Endothelial cell of umbilical vein (primary cell): ENCODE measurements at regions not wholly inside any gene's neighbourhood (a gene's known extent, or its start where the extent isn't known, plus 50 kb on each side); places are given as distances from the start of the nearest gene placed in this dataset.

Experiments
- BruUV-seq: library from RNA; stranded (reverse); fragments of 400-500 nt; replicated peaks from 2 replicates; lab custom pipeline; 2021; lab: Mats Ljungman, UMichigan
- CTCF ChIA-PET: fragments of 300-600, 350-600 bp; sonication (Branson Sonifier 250); formaldehyde crosslinking; loops from one replicate; lab custom pipeline; 2021; ENCODE audit warnings: antibody characterized with exemption, inconsistent platforms; lab: Charles Lee
- POLR2A ChIA-PET: fragments of 300-600, 350-600 bp; sonication (Branson Sonifier 250); formaldehyde crosslinking; loops from one replicate; lab custom pipeline; 2021; ENCODE audit warnings: antibody characterized with exemption, inconsistent platforms; lab: Charles Lee
- DNase-seq: peaks from one replicate; pipeline ENCODE4 v3.0.0-alpha.2; 2011; ENCODE audit warnings: low read depth, low spot score
- FAIRE-seq: peaks from 2 replicates; lab custom pipeline; 2011; peaks lifted over from hg19 to GRCh38; lab: Jason Lieb, UNC
- H2AFZ ChIP-seq: 2 replicates; pipeline ENCODE4 v1.6.0; 2012; ENCODE audit warnings: low read depth, low read length, control low read depth, inconsistent platforms
- H3K27ac ChIP-seq: 2 replicates; pipeline ENCODE4 v1.5.1; 2011; ENCODE audit warnings: low read depth, mild to moderate bottlenecking, control low read depth, low read length, moderate library complexity; ENCODE audit not compliant: insufficient read depth
- H3K27me3 ChIP-seq, 2 experiments: 2 replicates each; pipeline versions ENCODE4 v1.6.0 to v1.6.1; 2011; ENCODE audit warnings: low read length in 2 of 2, mixed read lengths in 1 of 2; ENCODE audit not compliant: control insufficient read depth in 2 of 2, insufficient read depth in 2 of 2
- H3K36me3 ChIP-seq, 2 experiments: 2 replicates in 1 of 2; 3 replicates in 1 of 2; pipeline ENCODE4 v1.5.1; 2011; ENCODE audit warnings: low read length in 2 of 2, mild to moderate bottlenecking in 1 of 2, moderate library complexity in 1 of 2; ENCODE audit not compliant: control insufficient read depth in 2 of 2, insufficient read depth in 2 of 2; ENCODE audit errors: extremely low read depth in 1 of 2
- H3K4me1 ChIP-seq: 3 replicates; pipeline ENCODE4 v1.5.1; 2011; ENCODE audit warnings: mild to moderate bottlenecking, low read length; ENCODE audit not compliant: control insufficient read depth, insufficient read depth; ENCODE audit errors: extremely low read depth
- H3K4me2 ChIP-seq: 2 replicates; pipeline ENCODE4 v1.6.1; 2011; ENCODE audit warnings: low read length, control low read depth, mixed read lengths; ENCODE audit not compliant: insufficient read depth
- H3K4me3 ChIP-seq, 3 experiments: fragments of 200-600 bp in 1 of 3; sonication (generic), shearing (Covaris generic) in 1 of 3; replicated peaks in 1 of 3; 2 replicates each; pipeline ENCODE4 v1.5.1; 2011 to 2016; ENCODE audit warnings: control low read depth in 3 of 3, low read length in 3 of 3, mild to moderate bottlenecking in 2 of 3, inconsistent platforms in 1 of 3, low read depth in 1 of 3, moderate library complexity in 1 of 3; ENCODE audit not compliant: insufficient read depth in 1 of 3
- H3K79me2 ChIP-seq: 2 replicates; pipeline ENCODE4 v1.6.0; 2012; ENCODE audit warnings: low read length, inconsistent platforms; ENCODE audit not compliant: control insufficient read depth, insufficient read depth
- H3K9ac ChIP-seq: replicated peaks from 2 replicates; pipeline ENCODE3; 2011; ENCODE audit warnings: low read length, control low read depth; ENCODE audit not compliant: insufficient read depth; ENCODE audit errors: extremely low read depth
- H3K9me1 ChIP-seq: replicated peaks from 3 replicates; pipeline ENCODE4 v1.6.0; 2011; ENCODE audit warnings: mild to moderate bottlenecking, low read length; ENCODE audit not compliant: control insufficient read depth, insufficient read depth; ENCODE audit errors: extremely low read depth
- H3K9me3 ChIP-seq: replicated peaks from 2 replicates; pipeline ENCODE4 v1.5.1; 2012; ENCODE audit warnings: low read length, inconsistent platforms; ENCODE audit not compliant: control insufficient read depth, insufficient read depth
- H4K20me1 ChIP-seq: replicated peaks from 2 replicates; pipeline ENCODE3; 2011; ENCODE audit warnings: mild to moderate bottlenecking, low read length; ENCODE audit not compliant: control insufficient read depth, insufficient read depth; ENCODE audit errors: extremely low read depth
- EZH2 ChIP-seq: IDR thresholded peaks from 2 replicates; pipeline ENCODE4 v1.6.1; 2012; ENCODE audit warnings: borderline replicate concordance, low read depth, mild to moderate bottlenecking, moderate library complexity, low read length, inconsistent platforms; ENCODE audit not compliant: severe bottlenecking
- FOS ChIP-seq: IDR thresholded peaks from 2 replicates; pipeline ENCODE4 v1.6.1; 2011; ENCODE audit warnings: mild to moderate bottlenecking, low read length, moderate library complexity, borderline replicate concordance; ENCODE audit not compliant: insufficient read depth
- GATA2 ChIP-seq: IDR thresholded peaks from 2 replicates; pipeline ENCODE4 v1.7.0; 2011; ENCODE audit warnings: low read depth, mild to moderate bottlenecking, moderate library complexity, mixed read lengths, low read length; ENCODE audit not compliant: insufficient read length, insufficient read depth
- JUN ChIP-seq: IDR thresholded peaks from 2 replicates; pipeline ENCODE4 v1.6.1; 2011; ENCODE audit warnings: borderline replicate concordance, low read depth; ENCODE audit not compliant: insufficient read length, insufficient read depth
- MYC ChIP-seq: IDR thresholded peaks from one replicate; pipeline ENCODE4 v1.6.1; 2011; ENCODE audit warnings: mild to moderate bottlenecking, low read depth, low read length
- POLR2A ChIP-seq: IDR thresholded peaks from 2 replicates; pipeline ENCODE4 v1.6.1; 2012; ENCODE audit warnings: low read depth, mild to moderate bottlenecking, control low read depth, low read length
- POLR2AphosphoS5 ChIP-seq: IDR thresholded peaks from 2 replicates; pipeline ENCODE4 v1.6.1; 2012; ENCODE audit warnings: low read depth, mild to moderate bottlenecking, control low read depth, low read length, moderate library complexity; ENCODE audit not compliant: insufficient read depth
- dilution Hi-C: fragments of 300-500 bp; cut with MboI; formaldehyde crosslinking; loops from one replicate; pipeline ENCODE4 v1.15.0; 2019; ENCODE audit warnings: low sequenced_read_pairs; ENCODE audit not compliant: extremely low pct_ligation_motif_present
- intact Hi-C: fragments of 100-400 bp; cut with micrococcal nuclease; formaldehyde crosslinking; loops from one replicate; pipeline ENCODE4 v1.10.0; 2022
- TF ChIP-seq, protein P1 (sequence below), 2 donors: IDR thresholded peaks; 1 replicate in 1 of 2; 2 replicates in 1 of 2; pipeline ENCODE4 v1.5.1; 2011; ENCODE audit warnings: low read length in 2 of 2, mild to moderate bottlenecking in 2 of 2, moderate library complexity in 2 of 2, control low read depth in 1 of 2, inconsistent platforms in 1 of 2, low read depth in 1 of 2; ENCODE audit not compliant: insufficient read depth in 1 of 2; ENCODE audit errors: extremely low read depth in 1 of 2
- TF ChIP-seq, protein P2 (sequence below): IDR thresholded peaks from 2 replicates; pipeline ENCODE4 v1.6.1; 2011; ENCODE audit not compliant: insufficient read depth, insufficient read length

DNA sequence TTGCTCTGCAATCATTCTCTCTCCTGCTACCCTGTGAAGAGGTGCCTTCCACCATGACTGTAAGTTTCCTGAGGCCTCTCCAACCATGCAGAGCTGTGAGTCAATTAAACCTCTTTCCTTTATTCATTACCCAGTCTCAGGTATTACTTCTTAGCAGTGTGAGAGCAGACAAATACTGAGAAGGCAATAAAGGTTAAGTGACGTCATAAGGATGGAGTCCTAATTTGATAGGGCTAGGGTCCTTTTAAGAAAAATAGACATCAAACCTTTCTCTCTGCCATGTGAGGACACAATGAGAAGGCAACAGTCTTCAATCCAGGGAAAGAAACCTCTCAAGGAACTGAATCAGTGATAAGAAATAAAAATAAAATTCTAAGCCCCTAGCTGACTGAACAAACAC lies 1262.7 kb downstream of the FAM133A start:
- Histone ChIP-seq H3K27me3 (no peaks in the 10 kb centered on the region), H3K4me3 (no peak overlapping the region), H3K9me1 (no peaks in the 10 kb centered on the region), H3K27ac (no peak overlapping the region), H2AFZ (no peak overlapping the region), H3K4me2 (no peak overlapping the region), H3K79me2 (no peaks in the 10 kb centered on the region), H3K9ac (no peak overlapping the region), H4K20me1 (no peaks in the 10 kb centered on the region), H3K9me3 (no peaks in the 10 kb centered on the region), H3K36me3 (no peaks in the 10 kb centered on the region), H3K4me1 (no peaks in the 10 kb centered on the region)
- TF ChIP-seq JUN = no peak
- TF ChIP-seq FOS = no peak
- TF ChIP-seq, protein P1, sequence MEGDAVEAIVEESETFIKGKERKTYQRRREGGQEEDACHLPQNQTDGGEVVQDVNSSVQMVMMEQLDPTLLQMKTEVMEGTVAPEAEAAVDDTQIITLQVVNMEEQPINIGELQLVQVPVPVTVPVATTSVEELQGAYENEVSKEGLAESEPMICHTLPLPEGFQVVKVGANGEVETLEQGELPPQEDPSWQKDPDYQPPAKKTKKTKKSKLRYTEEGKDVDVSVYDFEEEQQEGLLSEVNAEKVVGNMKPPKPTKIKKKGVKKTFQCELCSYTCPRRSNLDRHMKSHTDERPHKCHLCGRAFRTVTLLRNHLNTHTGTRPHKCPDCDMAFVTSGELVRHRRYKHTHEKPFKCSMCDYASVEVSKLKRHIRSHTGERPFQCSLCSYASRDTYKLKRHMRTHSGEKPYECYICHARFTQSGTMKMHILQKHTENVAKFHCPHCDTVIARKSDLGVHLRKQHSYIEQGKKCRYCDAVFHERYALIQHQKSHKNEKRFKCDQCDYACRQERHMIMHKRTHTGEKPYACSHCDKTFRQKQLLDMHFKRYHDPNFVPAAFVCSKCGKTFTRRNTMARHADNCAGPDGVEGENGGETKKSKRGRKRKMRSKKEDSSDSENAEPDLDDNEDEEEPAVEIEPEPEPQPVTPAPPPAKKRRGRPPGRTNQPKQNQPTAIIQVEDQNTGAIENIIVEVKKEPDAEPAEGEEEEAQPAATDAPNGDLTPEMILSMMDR (IDR thresholded peaks at IDR 0.05; ENCODE audit: extremely low read depth in 1 of 2, insufficient read depth in 1 of 2, low read depth in 1 of 2, low read length in 2 of 2) = no peak
- TF ChIP-seq POLR2A = no peak
- TF ChIP-seq EZH2 = no peak
- TF ChIP-seq, protein P2, sequence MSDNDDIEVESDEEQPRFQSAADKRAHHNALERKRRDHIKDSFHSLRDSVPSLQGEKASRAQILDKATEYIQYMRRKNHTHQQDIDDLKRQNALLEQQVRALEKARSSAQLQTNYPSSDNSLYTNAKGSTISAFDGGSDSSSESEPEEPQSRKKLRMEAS = no peak
- TF ChIP-seq MYC = no peak
- TF ChIP-seq GATA2 = no peak
- no peak for TF ChIP-seq POLR2AphosphoS5
- DNase-seq = no peak
- dilution Hi-C loops = no loop called here
- ChIA-PET POLR2A (no interaction called here), CTCF (no interaction called here)
- no TSS peak for BruUV-seq
- intact Hi-C loops = no loop called here
- FAIRE-seq = no peak
